HEK293T (cell line): ENCODE measurements at regions not wholly inside any gene's neighbourhood (a gene's known extent, or its start where the extent isn't known, plus 50 kb on each side); places are given as distances from the start of the nearest gene placed in this dataset.
"Not testable (repeated sequence)": the region's sequence is repeated elsewhere in the genome, so short reads cannot be mapped to it uniquely, and the experiment has no call there.

Experiments used
- FOXK2 ChIP-seq: fragments of 450-650 bp; IDR thresholded peaks from 2 replicates; pipeline ENCODE4 v1.6.1; 2016; ENCODE audit warnings: mild to moderate bottlenecking
- FOXM1 ChIP-seq: fragments of 450-650 bp; IDR thresholded peaks from 2 replicates; pipeline ENCODE4 v1.6.1; 2017; ENCODE audit warnings: mild to moderate bottlenecking, borderline replicate concordance
- L3MBTL2 ChIP-seq: fragments of 450-650 bp; conservative IDR thresholded peaks from 2 replicates; pipeline ENCODE4 v1.6.1; 2016; ENCODE audit warnings: mild to moderate bottlenecking
- SP1 ChIP-seq: fragments of 450-650 bp; IDR thresholded peaks from 2 replicates; pipeline ENCODE4 v1.6.1; 2017
- TARDBP ChIP-seq: fragments of 450-650 bp; IDR thresholded peaks from 2 replicates; pipeline ENCODE4 v1.6.1; 2016

GRCh38 chr9:94387338-94388010 lies 59.0 kb upstream of the NUTM2F start:
- not testable (repeated sequence) for TF ChIP-seq SP1, TARDBP, FOXK2, L3MBTL2, FOXM1
